ENCODE measurements at regions not wholly inside any gene's neighbourhood (a gene's known extent, or its start where the extent isn't known, plus 50 kb on each side); places are given as distances from the start of the nearest gene placed in this dataset.

DNA sequence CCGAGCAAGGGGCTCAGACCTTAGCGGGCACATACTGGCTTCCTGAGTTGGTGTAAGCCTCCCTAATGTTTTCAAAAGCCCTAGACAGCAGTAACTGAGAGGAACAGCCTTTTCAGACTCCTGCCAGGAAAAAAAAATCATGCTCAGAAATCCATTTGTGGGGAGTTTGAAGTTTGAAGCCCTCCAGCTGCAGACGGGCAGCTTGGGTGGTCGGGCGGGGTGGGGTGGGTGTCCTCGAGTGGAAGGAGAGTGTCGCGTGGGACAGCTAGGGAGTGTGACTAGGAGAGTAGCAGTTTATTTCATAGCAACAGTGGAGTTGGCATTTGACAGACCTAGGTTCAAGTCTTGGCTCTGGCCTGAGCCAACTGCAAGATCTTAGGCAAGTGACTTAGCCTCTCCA lies 90.7 kb upstream of the PITX1 start:
- H3K36me3 Mint-ChIP-seq (ENCODE audit: insufficient read depth in 1 of 3, low read depth in 3 of 3), result no peaks in the 10 kb centered on the region
- DNase-seq, result no peak

More for the DNA sequence above, 90.7 kb upstream of the PITX1 start:
- Histone ChIP-seq H3K79me2 (ENCODE audit: insufficient read depth, low read length) (no peaks in the 10 kb centered on the region), H3K14ac (ENCODE audit: insufficient read depth, low read length) (no peak overlapping the region), H2BK20ac (ENCODE audit: low read depth, low read length, poor library complexity, severe bottlenecking) (no peak overlapping the region), H3K4ac (ENCODE audit: low read depth, low read length) (no peak overlapping the region), H3T11ph (ENCODE audit: low read length) (no peak overlapping the region), H3K9ac (ENCODE audit: extremely low read depth, insufficient read length, low read length) (no peak overlapping the region), H3K27me3 (ENCODE audit: insufficient read depth, low read length) (no peaks in the 10 kb centered on the region), H2BK120ac (ENCODE audit: low read depth, low read length, poor library complexity, severe bottlenecking) (no peak overlapping the region), H3K4me2 (ENCODE audit: insufficient read depth, insufficient read length, low read length) (no peak overlapping the region), H4K91ac (ENCODE audit: insufficient read length, low read depth, low read length) (no peak overlapping the region), H3K18ac (ENCODE audit: insufficient read length, low read depth, low read length) (no peak overlapping the region), H2BK5ac (ENCODE audit: insufficient read length, low read length) (no peak overlapping the region), H4K20me1 (ENCODE audit: control insufficient read depth, insufficient read depth, insufficient read length) (no peaks in the 10 kb centered on the region), H3K23ac (ENCODE audit: insufficient read length, low read depth, low read length) (no peak overlapping the region), H4K5ac (ENCODE audit: insufficient read length, low read depth, low read length) (no peak overlapping the region), H4K8ac (replicated peaks; ENCODE audit: insufficient read length, low read depth, low read length) (no peak overlapping the region), H3K79me1 (ENCODE audit: insufficient read depth, low read depth, low read length, poor library complexity, severe bottlenecking) (no peaks in the 10 kb centered on the region), H3K4me1 (ENCODE audit: insufficient read depth, low read length) (no peaks in the 10 kb centered on the region), H3K23me2 (ENCODE audit: insufficient read length, low read depth, low read length, poor library complexity, severe bottlenecking) (no peaks in the 10 kb centered on the region), H3K9me3 (ENCODE audit: control insufficient read depth, low read depth, low read length) (no peaks in the 10 kb centered on the region), H3K56ac (ENCODE audit: insufficient read length, low read depth, low read length) (no peak overlapping the region), H2BK12ac (ENCODE audit: insufficient read length, low read depth, low read length) (no peak overlapping the region), H2AFZ (ENCODE audit: low read length) (no peak overlapping the region), H3K27ac (ENCODE audit: insufficient read length, low read depth, low read length) (no peak overlapping the region), H2AK5ac (ENCODE audit: insufficient read length, low read length) (no peak overlapping the region), H2BK15ac (ENCODE audit: low read depth, low read length) (no peak overlapping the region)
- H3K27ac Mint-ChIP-seq, result no peak overlapping the region; a peak in 1 of 7 replicates
- H3K9me3 Mint-ChIP-seq, result no peaks in the 10 kb centered on the region
- WGBS (ENCODE audit: extremely low coverage, insufficient read length, low lambda C conversion rate), result no CpG with 5 or more reads among the region's 8 CpGs
- no peaks in the 10 kb centered on the region for H3K4me1 Mint-ChIP-seq
- TF ChIP-seq, protein P1, sequence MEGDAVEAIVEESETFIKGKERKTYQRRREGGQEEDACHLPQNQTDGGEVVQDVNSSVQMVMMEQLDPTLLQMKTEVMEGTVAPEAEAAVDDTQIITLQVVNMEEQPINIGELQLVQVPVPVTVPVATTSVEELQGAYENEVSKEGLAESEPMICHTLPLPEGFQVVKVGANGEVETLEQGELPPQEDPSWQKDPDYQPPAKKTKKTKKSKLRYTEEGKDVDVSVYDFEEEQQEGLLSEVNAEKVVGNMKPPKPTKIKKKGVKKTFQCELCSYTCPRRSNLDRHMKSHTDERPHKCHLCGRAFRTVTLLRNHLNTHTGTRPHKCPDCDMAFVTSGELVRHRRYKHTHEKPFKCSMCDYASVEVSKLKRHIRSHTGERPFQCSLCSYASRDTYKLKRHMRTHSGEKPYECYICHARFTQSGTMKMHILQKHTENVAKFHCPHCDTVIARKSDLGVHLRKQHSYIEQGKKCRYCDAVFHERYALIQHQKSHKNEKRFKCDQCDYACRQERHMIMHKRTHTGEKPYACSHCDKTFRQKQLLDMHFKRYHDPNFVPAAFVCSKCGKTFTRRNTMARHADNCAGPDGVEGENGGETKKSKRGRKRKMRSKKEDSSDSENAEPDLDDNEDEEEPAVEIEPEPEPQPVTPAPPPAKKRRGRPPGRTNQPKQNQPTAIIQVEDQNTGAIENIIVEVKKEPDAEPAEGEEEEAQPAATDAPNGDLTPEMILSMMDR (conservative IDR thresholded peaks at IDR 0.05), result no peak
- H3K27me3 Mint-ChIP-seq (ENCODE audit: low read depth), result peaks cover 62% of the 10 kb centered on the region
- H3K4me3 Mint-ChIP-seq, result no peak overlapping the region
